ENCODE measurements at regions not wholly inside any gene's neighbourhood (a gene's known extent, or its start where the extent isn't known, plus 50 kb on each side); places are given as distances from the start of the nearest gene placed in this dataset.
A peak's percentile ranks its signal among the peaks of the same experiment; 100 is the strongest.

DNA sequence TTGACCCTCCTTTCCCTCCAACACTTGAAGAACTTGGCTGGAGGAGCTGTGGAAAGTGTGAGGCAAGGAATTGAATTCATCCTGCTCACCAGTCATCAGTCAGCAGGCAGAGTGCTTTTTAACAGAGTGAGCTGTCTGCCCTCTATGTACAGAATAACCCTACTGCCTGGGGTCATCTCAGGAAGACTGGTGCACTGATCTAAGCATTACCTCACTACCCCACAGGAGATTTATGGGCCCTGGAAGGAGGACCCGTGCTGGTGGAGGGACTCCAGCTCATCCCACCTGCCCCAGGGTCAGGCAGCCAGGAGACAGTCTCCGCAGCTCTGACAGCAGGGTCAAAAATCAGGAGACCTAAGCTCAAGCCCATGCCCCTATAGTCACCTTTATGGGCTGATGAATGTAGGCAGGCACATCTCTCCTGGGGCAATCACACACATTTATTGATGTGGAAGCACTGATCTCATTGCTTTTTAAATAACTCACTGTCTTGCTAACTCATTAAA is 270.8 kb upstream of the SESN3 start (continued):
- TF ChIP-seq, protein P1, sequence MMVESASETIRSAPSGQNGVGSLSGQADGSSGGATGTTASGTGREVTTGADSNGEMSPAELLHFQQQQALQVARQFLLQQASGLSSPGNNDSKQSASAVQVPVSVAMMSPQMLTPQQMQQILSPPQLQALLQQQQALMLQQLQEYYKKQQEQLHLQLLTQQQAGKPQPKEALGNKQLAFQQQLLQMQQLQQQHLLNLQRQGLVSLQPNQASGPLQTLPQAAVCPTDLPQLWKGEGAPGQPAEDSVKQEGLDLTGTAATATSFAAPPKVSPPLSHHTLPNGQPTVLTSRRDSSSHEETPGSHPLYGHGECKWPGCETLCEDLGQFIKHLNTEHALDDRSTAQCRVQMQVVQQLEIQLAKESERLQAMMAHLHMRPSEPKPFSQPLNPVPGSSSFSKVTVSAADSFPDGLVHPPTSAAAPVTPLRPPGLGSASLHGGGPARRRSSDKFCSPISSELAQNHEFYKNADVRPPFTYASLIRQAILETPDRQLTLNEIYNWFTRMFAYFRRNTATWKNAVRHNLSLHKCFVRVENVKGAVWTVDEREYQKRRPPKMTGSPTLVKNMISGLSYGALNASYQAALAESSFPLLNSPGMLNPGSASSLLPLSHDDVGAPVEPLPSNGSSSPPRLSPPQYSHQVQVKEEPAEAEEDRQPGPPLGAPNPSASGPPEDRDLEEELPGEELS (CRISPR knock-in tag; IDR thresholded peaks at IDR 0.05), result no peak
- no peak for TF ChIP-seq ATF1 (CRISPR knock-in tag; IDR thresholded peaks at IDR 0.05)
- TF ChIP-seq CREM (CRISPR knock-in tag; IDR thresholded peaks at IDR 0.05), result no peak
- TF ChIP-seq, protein P2, sequence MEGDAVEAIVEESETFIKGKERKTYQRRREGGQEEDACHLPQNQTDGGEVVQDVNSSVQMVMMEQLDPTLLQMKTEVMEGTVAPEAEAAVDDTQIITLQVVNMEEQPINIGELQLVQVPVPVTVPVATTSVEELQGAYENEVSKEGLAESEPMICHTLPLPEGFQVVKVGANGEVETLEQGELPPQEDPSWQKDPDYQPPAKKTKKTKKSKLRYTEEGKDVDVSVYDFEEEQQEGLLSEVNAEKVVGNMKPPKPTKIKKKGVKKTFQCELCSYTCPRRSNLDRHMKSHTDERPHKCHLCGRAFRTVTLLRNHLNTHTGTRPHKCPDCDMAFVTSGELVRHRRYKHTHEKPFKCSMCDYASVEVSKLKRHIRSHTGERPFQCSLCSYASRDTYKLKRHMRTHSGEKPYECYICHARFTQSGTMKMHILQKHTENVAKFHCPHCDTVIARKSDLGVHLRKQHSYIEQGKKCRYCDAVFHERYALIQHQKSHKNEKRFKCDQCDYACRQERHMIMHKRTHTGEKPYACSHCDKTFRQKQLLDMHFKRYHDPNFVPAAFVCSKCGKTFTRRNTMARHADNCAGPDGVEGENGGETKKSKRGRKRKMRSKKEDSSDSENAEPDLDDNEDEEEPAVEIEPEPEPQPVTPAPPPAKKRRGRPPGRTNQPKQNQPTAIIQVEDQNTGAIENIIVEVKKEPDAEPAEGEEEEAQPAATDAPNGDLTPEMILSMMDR (IDR thresholded peaks at IDR 0.05), result no peak
- TF ChIP-seq ZNF232 (CRISPR knock-in tag; IDR thresholded peaks at IDR 0.05), result no peak
- no peak for TF ChIP-seq CBFB (CRISPR knock-in tag; IDR thresholded peaks at IDR 0.05; ENCODE audit: low read depth)
- TF ChIP-seq SP1 (CRISPR knock-in tag; conservative IDR thresholded peaks at IDR 0.05), result no peak
- TF ChIP-seq, protein P3, sequence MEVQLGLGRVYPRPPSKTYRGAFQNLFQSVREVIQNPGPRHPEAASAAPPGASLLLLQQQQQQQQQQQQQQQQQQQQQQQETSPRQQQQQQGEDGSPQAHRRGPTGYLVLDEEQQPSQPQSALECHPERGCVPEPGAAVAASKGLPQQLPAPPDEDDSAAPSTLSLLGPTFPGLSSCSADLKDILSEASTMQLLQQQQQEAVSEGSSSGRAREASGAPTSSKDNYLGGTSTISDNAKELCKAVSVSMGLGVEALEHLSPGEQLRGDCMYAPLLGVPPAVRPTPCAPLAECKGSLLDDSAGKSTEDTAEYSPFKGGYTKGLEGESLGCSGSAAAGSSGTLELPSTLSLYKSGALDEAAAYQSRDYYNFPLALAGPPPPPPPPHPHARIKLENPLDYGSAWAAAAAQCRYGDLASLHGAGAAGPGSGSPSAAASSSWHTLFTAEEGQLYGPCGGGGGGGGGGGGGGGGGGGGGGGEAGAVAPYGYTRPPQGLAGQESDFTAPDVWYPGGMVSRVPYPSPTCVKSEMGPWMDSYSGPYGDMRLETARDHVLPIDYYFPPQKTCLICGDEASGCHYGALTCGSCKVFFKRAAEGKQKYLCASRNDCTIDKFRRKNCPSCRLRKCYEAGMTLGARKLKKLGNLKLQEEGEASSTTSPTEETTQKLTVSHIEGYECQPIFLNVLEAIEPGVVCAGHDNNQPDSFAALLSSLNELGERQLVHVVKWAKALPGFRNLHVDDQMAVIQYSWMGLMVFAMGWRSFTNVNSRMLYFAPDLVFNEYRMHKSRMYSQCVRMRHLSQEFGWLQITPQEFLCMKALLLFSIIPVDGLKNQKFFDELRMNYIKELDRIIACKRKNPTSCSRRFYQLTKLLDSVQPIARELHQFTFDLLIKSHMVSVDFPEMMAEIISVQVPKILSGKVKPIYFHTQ (CRISPR knock-in tag; IDR thresholded peaks at IDR 0.05), result no peak
- TF ChIP-seq NR2C2 (CRISPR knock-in tag; IDR thresholded peaks at IDR 0.05), result no peak
- TF ChIP-seq ZNF263 (CRISPR knock-in tag; IDR thresholded peaks at IDR 0.05; ENCODE audit: low read depth), result no peak
- TF ChIP-seq GRHL2 (CRISPR knock-in tag; IDR thresholded peaks at IDR 0.05; ENCODE audit: insufficient replicate concordance, severe bottlenecking), result no peak

DNA sequence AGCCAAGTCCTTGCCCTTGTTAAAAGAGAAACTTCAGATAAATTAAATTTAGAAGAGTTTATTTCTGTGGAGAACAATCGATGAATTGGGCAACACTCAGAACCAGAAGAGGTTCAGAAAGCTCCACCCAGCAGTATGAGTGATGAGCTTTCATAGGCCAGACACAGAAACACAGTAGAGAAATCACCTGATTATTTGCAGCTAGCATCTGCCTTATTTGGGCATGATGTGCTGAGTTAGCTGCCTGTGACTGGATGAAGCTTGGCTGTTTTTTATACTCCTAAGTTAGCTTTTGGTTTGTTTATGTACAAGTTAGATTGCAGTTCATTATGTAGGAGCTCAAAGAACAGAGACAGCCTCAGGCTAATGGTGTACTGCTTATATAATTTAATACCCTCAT is 269.5 kb upstream of the SESN3 start:
- DNase-seq (ENCODE audit: low spot score) (no peak), ATAC-seq (no peak; the same call in 1 of the 2 replicates)
- ChIA-PET CTCF (interaction anchor here (1.9 kb wide), 1 partner anchor 205 kb away, joined by 6 read pairs; no protein-coding TSS in a partner anchor), POLR2A (no interaction called here)
- no peaks in the 10 kb centered on the region for H3K36me3 Mint-ChIP-seq
- no peak overlapping the region for H3K27ac Mint-ChIP-seq
- H3K4me3 Mint-ChIP-seq, result no peak overlapping the region
- TF ChIP-seq MYBL2 (CRISPR knock-in tag; IDR thresholded peaks at IDR 0.05) (no peak), NFE2L1 (CRISPR knock-in tag; IDR thresholded peaks at IDR 0.05) (no peak), PRRX2 (CRISPR knock-in tag; IDR thresholded peaks at IDR 0.05) (no peak), ESRRA (CRISPR knock-in tag; IDR thresholded peaks at IDR 0.05; ENCODE audit: borderline replicate concordance) (no peak)
- H3K27me3 Mint-ChIP-seq (ENCODE audit: low read depth), result no peaks in the 10 kb centered on the region
- H3K9me3 Mint-ChIP-seq, result no peaks in the 10 kb centered on the region
- peaks cover 23% of the 10 kb centered on the region for H3K4me1 Mint-ChIP-seq

DNA sequence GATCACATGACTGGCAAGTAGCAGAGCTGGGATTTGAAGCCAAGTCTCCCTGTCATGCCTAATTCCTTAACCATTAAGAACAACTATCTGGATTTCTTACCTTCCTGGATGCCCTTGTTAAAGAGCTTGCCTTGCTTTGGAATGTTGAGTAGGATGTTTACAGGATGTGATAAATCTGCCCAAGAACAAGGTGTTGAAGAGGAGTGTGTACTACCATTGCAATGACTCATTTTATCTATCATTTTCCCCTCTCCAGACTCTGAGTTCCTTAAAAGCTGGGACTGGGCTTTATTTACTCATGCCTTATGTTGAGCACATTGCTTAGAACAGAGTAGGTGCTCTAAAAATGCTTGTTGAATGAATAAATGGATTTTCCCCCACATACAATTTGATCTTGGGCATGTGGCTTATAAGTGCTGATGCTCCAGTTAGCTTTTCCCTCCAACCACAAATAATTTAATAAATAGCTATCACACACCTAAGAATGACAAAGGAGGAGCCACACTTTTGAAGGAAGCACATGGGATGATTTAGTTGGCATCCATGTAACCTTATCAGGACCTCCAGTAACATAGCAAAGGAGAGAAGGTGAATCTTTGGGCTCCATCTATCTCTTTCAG is 268.6 kb upstream of the SESN3 start:
- H3K4me3 Mint-ChIP-seq, result no peak overlapping the region
- no peaks in the 10 kb centered on the region for H3K36me3 Mint-ChIP-seq
- ChIA-PET POLR2A (no interaction called here), CTCF (interaction anchor here (0.9 to 1.9 kb wide), 2 partner anchors 206 to 345 kb away, joined by 6 read pairs; no protein-coding TSS in a partner anchor)
- DNase-seq (ENCODE audit: low spot score) (no peak), ATAC-seq (peak; percentile 10; the same call in 1 of the 2 replicates)
- no peaks in the 10 kb centered on the region for H3K27me3 Mint-ChIP-seq (ENCODE audit: low read depth)
- H3K9me3 Mint-ChIP-seq, result no peaks in the 10 kb centered on the region
- peak overlapping the region; percentile 48; the same call in 1 of the 2 replicates for H3K27ac Mint-ChIP-seq
- H3K4me1 Mint-ChIP-seq, result peaks cover 23% of the 10 kb centered on the region
- TF ChIP-seq CREM (CRISPR knock-in tag; IDR thresholded peaks at IDR 0.05) (no peak), EMX1 (CRISPR knock-in tag; IDR thresholded peaks at IDR 0.05) (no peak), ZNF317 (CRISPR knock-in tag; IDR thresholded peaks at IDR 0.05; ENCODE audit: borderline replicate concordance, low read depth) (no peak), ELF4 (CRISPR knock-in tag; IDR thresholded peaks at IDR 0.05; ENCODE audit: low read depth) (no peak), ZNF121 (CRISPR knock-in tag; IDR thresholded peaks at IDR 0.05) (no peak), ZNF423 (CRISPR knock-in tag; IDR thresholded peaks at IDR 0.05) (no peak), TEAD1 (CRISPR knock-in tag; IDR thresholded peaks at IDR 0.05) (no peak)
- TF ChIP-seq, protein P4, sequence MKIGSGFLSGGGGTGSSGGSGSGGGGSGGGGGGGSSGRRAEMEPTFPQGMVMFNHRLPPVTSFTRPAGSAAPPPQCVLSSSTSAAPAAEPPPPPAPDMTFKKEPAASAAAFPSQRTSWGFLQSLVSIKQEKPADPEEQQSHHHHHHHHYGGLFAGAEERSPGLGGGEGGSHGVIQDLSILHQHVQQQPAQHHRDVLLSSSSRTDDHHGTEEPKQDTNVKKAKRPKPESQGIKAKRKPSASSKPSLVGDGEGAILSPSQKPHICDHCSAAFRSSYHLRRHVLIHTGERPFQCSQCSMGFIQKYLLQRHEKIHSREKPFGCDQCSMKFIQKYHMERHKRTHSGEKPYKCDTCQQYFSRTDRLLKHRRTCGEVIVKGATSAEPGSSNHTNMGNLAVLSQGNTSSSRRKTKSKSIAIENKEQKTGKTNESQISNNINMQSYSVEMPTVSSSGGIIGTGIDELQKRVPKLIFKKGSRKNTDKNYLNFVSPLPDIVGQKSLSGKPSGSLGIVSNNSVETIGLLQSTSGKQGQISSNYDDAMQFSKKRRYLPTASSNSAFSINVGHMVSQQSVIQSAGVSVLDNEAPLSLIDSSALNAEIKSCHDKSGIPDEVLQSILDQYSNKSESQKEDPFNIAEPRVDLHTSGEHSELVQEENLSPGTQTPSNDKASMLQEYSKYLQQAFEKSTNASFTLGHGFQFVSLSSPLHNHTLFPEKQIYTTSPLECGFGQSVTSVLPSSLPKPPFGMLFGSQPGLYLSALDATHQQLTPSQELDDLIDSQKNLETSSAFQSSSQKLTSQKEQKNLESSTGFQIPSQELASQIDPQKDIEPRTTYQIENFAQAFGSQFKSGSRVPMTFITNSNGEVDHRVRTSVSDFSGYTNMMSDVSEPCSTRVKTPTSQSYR (CRISPR knock-in tag; IDR thresholded peaks at IDR 0.05), result no peak
- TF ChIP-seq, protein P5, sequence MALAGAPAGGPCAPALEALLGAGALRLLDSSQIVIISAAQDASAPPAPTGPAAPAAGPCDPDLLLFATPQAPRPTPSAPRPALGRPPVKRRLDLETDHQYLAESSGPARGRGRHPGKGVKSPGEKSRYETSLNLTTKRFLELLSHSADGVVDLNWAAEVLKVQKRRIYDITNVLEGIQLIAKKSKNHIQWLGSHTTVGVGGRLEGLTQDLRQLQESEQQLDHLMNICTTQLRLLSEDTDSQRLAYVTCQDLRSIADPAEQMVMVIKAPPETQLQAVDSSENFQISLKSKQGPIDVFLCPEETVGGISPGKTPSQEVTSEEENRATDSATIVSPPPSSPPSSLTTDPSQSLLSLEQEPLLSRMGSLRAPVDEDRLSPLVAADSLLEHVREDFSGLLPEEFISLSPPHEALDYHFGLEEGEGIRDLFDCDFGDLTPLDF (CRISPR knock-in tag; IDR thresholded peaks at IDR 0.05), result no peak

Data from WTC11 (cell line).